ENCODE measurements at regions not wholly inside any gene's neighbourhood (a gene's known extent, or its start where the extent isn't known, plus 50 kb on each side); places are given as distances from the start of the nearest gene placed in this dataset.

DNA sequence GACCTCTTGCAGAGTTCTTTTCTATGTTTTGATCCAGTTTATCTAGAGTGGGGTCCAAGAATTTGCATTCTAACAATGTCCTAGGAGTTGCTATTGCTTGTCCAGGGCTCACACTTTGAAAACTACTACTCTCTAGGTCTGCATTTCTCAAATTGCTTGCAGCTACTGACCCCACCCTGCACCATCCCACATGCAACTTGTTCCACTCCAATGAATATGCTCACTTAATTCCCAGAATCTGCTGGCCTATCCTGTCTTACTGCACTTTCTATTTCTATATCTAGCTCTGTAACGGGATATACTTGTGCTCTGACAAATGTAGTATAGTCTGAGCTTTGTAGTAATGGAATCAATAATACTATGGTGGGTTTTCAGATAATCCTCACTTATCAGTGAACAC, 570.3 kb downstream of the IQCM start:
- TF ChIP-seq, protein P1, sequence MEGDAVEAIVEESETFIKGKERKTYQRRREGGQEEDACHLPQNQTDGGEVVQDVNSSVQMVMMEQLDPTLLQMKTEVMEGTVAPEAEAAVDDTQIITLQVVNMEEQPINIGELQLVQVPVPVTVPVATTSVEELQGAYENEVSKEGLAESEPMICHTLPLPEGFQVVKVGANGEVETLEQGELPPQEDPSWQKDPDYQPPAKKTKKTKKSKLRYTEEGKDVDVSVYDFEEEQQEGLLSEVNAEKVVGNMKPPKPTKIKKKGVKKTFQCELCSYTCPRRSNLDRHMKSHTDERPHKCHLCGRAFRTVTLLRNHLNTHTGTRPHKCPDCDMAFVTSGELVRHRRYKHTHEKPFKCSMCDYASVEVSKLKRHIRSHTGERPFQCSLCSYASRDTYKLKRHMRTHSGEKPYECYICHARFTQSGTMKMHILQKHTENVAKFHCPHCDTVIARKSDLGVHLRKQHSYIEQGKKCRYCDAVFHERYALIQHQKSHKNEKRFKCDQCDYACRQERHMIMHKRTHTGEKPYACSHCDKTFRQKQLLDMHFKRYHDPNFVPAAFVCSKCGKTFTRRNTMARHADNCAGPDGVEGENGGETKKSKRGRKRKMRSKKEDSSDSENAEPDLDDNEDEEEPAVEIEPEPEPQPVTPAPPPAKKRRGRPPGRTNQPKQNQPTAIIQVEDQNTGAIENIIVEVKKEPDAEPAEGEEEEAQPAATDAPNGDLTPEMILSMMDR (IDR thresholded peaks at IDR 0.05; ENCODE audit: low read depth, low read length), result no peak
- no peak for TF ChIP-seq EZH2phosphoT487 (IDR thresholded peaks at IDR 0.05; ENCODE audit: low read depth)

All from OCI-LY3 (cell line).